HepG2 (cell line): ENCODE measurements at regions not wholly inside any gene's neighbourhood (a gene's known extent, or its start where the extent isn't known, plus 50 kb on each side); places are given as distances from the start of the nearest gene placed in this dataset.

Source experiments
- ATAC-seq: fragments of 200-7000 bp; cut with Tn5 transposase; 3 replicates; pipeline ENCODE4 v1.9.1; 2020; ENCODE audit warnings: mild to moderate bottlenecking, moderate library complexity
- BruUV-seq: library from RNA; stranded (reverse); fragments of 400-500 nt; replicated peaks from 2 replicates; lab custom pipeline; 2021; lab: Mats Ljungman, UMichigan
- CTCF ChIA-PET: fragments of 300-600 bp; formaldehyde crosslinking; extraction: SDS; loops from one replicate; lab custom pipeline; 2021; ENCODE audit warnings: low total read pairs, inconsistent platforms, low intra/inter-chr PET ratio; lab: Yijun Ruan, JAX
- POLR2A ChIA-PET: fragments of 350-600 bp; sonication (Branson Sonifier 250); formaldehyde crosslinking; loops from one replicate; lab custom pipeline; 2020; ENCODE audit warnings: antibody characterized with exemption, inconsistent platforms; lab: Yijun Ruan, JAX
- DNase-seq: peaks from one replicate; pipeline ENCODE4 v3.0.0-alpha.2; 2015; ENCODE audit warnings: low spot score
- FAIRE-seq: peaks from 3 replicates; lab custom pipeline; 2011; peaks lifted over from hg19 to GRCh38; lab: Jason Lieb, UNC
- H2AFZ ChIP-seq: one replicate; pipeline ENCODE4 v1.6.1; 2011; ENCODE audit warnings: low read length, inconsistent platforms
- H3K27ac ChIP-seq: fragments of 300-600 bp; 3 replicates; pipeline ENCODE4 v1.8.0; 2011; ENCODE audit warnings: mixed run types, mild to moderate bottlenecking, mixed read lengths, low read length, inconsistent platforms; ENCODE audit not compliant: insufficient read depth; ENCODE audit errors: extremely low read length
- H3K27me3 ChIP-seq, 2 experiments: fragments of 200-600 bp in 1 of 2; 2 replicates in 1 of 2; 3 replicates in 1 of 2; pipeline versions ENCODE4 v1.6.0 to v1.8.0; 2011; ENCODE audit warnings: low read length in 2 of 2, mild to moderate bottlenecking in 2 of 2, moderate library complexity in 2 of 2, inconsistent platforms in 1 of 2; ENCODE audit not compliant: insufficient read depth in 2 of 2, control insufficient read depth in 1 of 2
- H3K36me3 ChIP-seq, 2 experiments: fragments of 200-600 bp in 1 of 2; replicated peaks in 1 of 2; 2 replicates in 1 of 2; 3 replicates in 1 of 2; pipeline versions ENCODE4 v1.5.1 to v1.8.0; 2011; ENCODE audit warnings: low read length in 2 of 2, inconsistent platforms in 1 of 2; ENCODE audit not compliant: insufficient read depth in 2 of 2, control insufficient read depth in 1 of 2
- H3K4me1 ChIP-seq: 2 replicates; pipeline ENCODE4 v1.5.1; 2012; ENCODE audit warnings: low read length, inconsistent platforms; ENCODE audit not compliant: insufficient read depth
- H3K4me2 ChIP-seq: 2 replicates; pipeline ENCODE4 v1.6.0; 2011; ENCODE audit warnings: low read depth, low read length, inconsistent platforms
- H3K4me3 ChIP-seq, 3 experiments: fragments of 200-600 bp in 1 of 3; sonication (generic), shearing (Covaris generic) in 1 of 3; replicated peaks in 1 of 3; 2 replicates each; pipeline ENCODE4 v1.5.1; 2011 to 2016; ENCODE audit warnings: low read length in 3 of 3, inconsistent platforms in 2 of 3, low read depth in 2 of 3, mild to moderate bottlenecking in 2 of 3, control low read depth in 1 of 3, mixed read lengths in 1 of 3; ENCODE audit not compliant: insufficient read depth in 1 of 3
- H3K79me2 ChIP-seq: one replicate; pipeline ENCODE4 v1.6.1; 2011; ENCODE audit warnings: low read length, inconsistent platforms; ENCODE audit not compliant: insufficient read depth
- H3K9ac ChIP-seq: 2 replicates; pipeline ENCODE4 v1.6.0; 2011; ENCODE audit warnings: mild to moderate bottlenecking, low read depth, low read length, inconsistent platforms; ENCODE audit not compliant: insufficient read depth
- H3K9me3 ChIP-seq: 2 replicates; pipeline ENCODE4 v1.5.1; 2012; ENCODE audit warnings: mild to moderate bottlenecking, low read length
- H4K20me1 ChIP-seq: 2 replicates; pipeline ENCODE4 v1.6.0; 2011; ENCODE audit warnings: inconsistent platforms, mild to moderate bottlenecking, low read length, moderate library complexity; ENCODE audit not compliant: insufficient read depth
- AHR ChIP-seq: IDR thresholded peaks from 2 replicates; pipeline ENCODE4 v1.6.1; 2018; ENCODE audit warnings: missing genetic modification reagents, missing compliant biosample characterization
- CSRNP1 ChIP-seq: sonication (generic); formaldehyde crosslinking; IDR thresholded peaks from 2 replicates; pipeline ENCODE4 v1.8.1; 2023; ENCODE audit warnings: mild to moderate bottlenecking, missing genetic modification reagents
- GATA4 ChIP-seq: sonication (generic); IDR thresholded peaks from 2 replicates; pipeline ENCODE4 v1.6.1; 2016; ENCODE audit warnings: antibody characterized with exemption, low read depth, borderline replicate concordance
- KDM2A ChIP-seq: sonication (generic); formaldehyde crosslinking; IDR thresholded peaks from 2 replicates; pipeline ENCODE4 v1.4.0; 2020; ENCODE audit warnings: low read depth, missing genetic modification reagents, borderline replicate concordance
- SP5 ChIP-seq: IDR thresholded peaks from 2 replicates; pipeline ENCODE4 v1.6.1; 2016; ENCODE audit warnings: low read depth, borderline replicate concordance
- TOE1 ChIP-seq: sonication (generic); formaldehyde crosslinking; IDR thresholded peaks from 2 replicates; pipeline ENCODE4 v1.4.0; 2020; ENCODE audit warnings: mild to moderate bottlenecking, missing genetic modification reagents
- ZNF260 ChIP-seq: sonication (generic); formaldehyde crosslinking; IDR thresholded peaks from 2 replicates; pipeline ENCODE4 v1.4.0; 2020; ENCODE audit warnings: missing genetic modification reagents, low read depth, mild to moderate bottlenecking, borderline replicate concordance
- ZNF329 ChIP-seq: sonication (generic); formaldehyde crosslinking; IDR thresholded peaks from 2 replicates; pipeline ENCODE4 v1.9.0; 2021; ENCODE audit warnings: low read depth, mild to moderate bottlenecking, missing genetic modification reagents
- ZNF607 ChIP-seq: sonication (generic); formaldehyde crosslinking; IDR thresholded peaks from 2 replicates; pipeline ENCODE4 v1.5.1; 2020; ENCODE audit warnings: missing genetic modification reagents, mild to moderate bottlenecking, borderline replicate concordance
- ZNF616 ChIP-seq: sonication (generic); formaldehyde crosslinking; IDR thresholded peaks from 2 replicates; pipeline ENCODE4 v1.5.0; 2020; ENCODE audit warnings: low read depth, mild to moderate bottlenecking, missing genetic modification reagents
- ZNF710 ChIP-seq: sonication (generic); formaldehyde crosslinking; IDR thresholded peaks from 2 replicates; pipeline ENCODE4 v1.5.0; 2020; ENCODE audit warnings: mild to moderate bottlenecking, missing genetic modification reagents, borderline replicate concordance
- ZNF784 ChIP-seq: sonication (generic); formaldehyde crosslinking; IDR thresholded peaks from 2 replicates; pipeline ENCODE4 v1.5.1; 2020; ENCODE audit warnings: missing genetic modification reagents, mild to moderate bottlenecking, borderline replicate concordance
- WGBS: methylation state at CpG from one replicate; pipeline ENCODE4 v1.1.6; 2017; ENCODE audit warnings: low lambda C conversion rate; 5-methylcytosine and 5-hydroxymethylcytosine counted together
- in situ Hi-C: cut with HindIII; loops from 2 replicates; pipeline ENCODE4 v1.10.0; 2017; ENCODE audit warnings: low pct_unique_long_range_greater_than_20kb; ENCODE audit not compliant: extremely low pct_ligation_motif_present
- intact Hi-C: fragments of 100-400 bp; cut with micrococcal nuclease; formaldehyde crosslinking; loops from one replicate; pipeline ENCODE4 v1.10.0; 2022; ENCODE audit not compliant: unreplicated experiment
- TF ChIP-seq, protein P1 (sequence below): fragments of 450-650 bp; IDR thresholded peaks from 2 replicates; pipeline ENCODE4 v1.6.1; 2017
- TF ChIP-seq, protein P2 (sequence below): sonication (generic); formaldehyde crosslinking; conservative IDR thresholded peaks from 2 replicates; pipeline ENCODE4 v1.8.0; 2022; ENCODE audit warnings: low read depth, missing genetic modification reagents
- TF ChIP-seq, protein P3 (sequence below): sonication (generic); formaldehyde crosslinking; IDR thresholded peaks from 2 replicates; pipeline ENCODE4 v1.5.0; 2020; ENCODE audit warnings: mild to moderate bottlenecking, missing genetic modification reagents

DNA sequence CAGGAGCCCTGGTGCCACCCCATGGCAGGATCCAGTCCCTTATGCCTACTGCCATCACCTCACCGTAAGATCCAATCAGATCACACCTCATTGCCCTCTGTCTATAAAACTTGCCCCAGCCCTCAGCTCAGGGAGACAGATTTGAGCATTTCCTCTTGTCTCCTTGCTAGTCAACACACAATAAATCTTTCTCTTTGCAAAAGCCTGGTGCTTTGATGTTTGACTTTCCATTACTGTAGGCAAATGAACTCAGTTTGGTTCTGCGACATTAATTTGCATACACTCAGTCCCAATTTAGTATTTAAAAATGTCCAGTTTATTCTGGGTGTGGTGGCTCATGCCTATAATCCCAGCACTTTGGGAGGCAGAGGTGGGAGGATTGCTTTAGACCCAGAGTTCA, 188.4 kb downstream of the AEBP2 start:
- Histone ChIP-seq H3K4me1 (no peaks in the 10 kb centered on the region), H3K4me2 (no peak overlapping the region), H3K27ac (no peak overlapping the region), H4K20me1 (no peaks in the 10 kb centered on the region), H3K36me3 (no peaks in the 10 kb centered on the region), H3K9me3 (no peaks in the 10 kb centered on the region), H3K27me3 (no peaks in the 10 kb centered on the region; a peak in 1 of 5 replicates), H3K4me3 (no peak overlapping the region), H2AFZ (no peak overlapping the region), H3K9ac (no peak overlapping the region), H3K79me2 (no peaks in the 10 kb centered on the region)
- ATAC-seq (no peak), DNase-seq (no peak), FAIRE-seq (no peak)
- POLR2A ChIA-PET = no interaction called here
- no TSS peak for BruUV-seq
- 18% methylated on average over 2 of the region's 2 CpGs for WGBS
- in situ Hi-C loops (no loop called here), intact Hi-C loops (no loop called here)
- CTCF ChIA-PET = no interaction called here
- TF ChIP-seq ZNF784 (no peak), ZNF607 (CRISPR knock-in tag) (no peak), AHR (CRISPR knock-in tag) (no peak), ZNF616 (no peak), KDM2A (CRISPR knock-in tag) (no peak), SP5 (CRISPR knock-in tag) (no peak), ZNF329 (CRISPR knock-in tag) (no peak), TOE1 (CRISPR knock-in tag) (no peak), ZNF260 (CRISPR knock-in tag) (no peak), GATA4 (no peak), CSRNP1 (CRISPR knock-in tag) (no peak), ZNF710 (no peak)
- TF ChIP-seq, protein P1, sequence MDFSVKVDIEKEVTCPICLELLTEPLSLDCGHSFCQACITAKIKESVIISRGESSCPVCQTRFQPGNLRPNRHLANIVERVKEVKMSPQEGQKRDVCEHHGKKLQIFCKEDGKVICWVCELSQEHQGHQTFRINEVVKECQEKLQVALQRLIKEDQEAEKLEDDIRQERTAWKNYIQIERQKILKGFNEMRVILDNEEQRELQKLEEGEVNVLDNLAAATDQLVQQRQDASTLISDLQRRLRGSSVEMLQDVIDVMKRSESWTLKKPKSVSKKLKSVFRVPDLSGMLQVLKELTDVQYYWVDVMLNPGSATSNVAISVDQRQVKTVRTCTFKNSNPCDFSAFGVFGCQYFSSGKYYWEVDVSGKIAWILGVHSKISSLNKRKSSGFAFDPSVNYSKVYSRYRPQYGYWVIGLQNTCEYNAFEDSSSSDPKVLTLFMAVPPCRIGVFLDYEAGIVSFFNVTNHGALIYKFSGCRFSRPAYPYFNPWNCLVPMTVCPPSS = no peak
- TF ChIP-seq, protein P2, sequence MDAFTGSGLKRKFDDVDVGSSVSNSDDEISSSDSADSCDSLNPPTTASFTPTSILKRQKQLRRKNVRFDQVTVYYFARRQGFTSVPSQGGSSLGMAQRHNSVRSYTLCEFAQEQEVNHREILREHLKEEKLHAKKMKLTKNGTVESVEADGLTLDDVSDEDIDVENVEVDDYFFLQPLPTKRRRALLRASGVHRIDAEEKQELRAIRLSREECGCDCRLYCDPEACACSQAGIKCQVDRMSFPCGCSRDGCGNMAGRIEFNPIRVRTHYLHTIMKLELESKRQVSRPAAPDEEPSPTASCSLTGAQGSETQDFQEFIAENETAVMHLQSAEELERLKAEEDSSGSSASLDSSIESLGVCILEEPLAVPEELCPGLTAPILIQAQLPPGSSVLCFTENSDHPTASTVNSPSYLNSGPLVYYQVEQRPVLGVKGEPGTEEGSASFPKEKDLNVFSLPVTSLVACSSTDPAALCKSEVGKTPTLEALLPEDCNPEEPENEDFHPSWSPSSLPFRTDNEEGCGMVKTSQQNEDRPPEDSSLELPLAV (CRISPR knock-in tag) = no peak
- TF ChIP-seq, protein P3, sequence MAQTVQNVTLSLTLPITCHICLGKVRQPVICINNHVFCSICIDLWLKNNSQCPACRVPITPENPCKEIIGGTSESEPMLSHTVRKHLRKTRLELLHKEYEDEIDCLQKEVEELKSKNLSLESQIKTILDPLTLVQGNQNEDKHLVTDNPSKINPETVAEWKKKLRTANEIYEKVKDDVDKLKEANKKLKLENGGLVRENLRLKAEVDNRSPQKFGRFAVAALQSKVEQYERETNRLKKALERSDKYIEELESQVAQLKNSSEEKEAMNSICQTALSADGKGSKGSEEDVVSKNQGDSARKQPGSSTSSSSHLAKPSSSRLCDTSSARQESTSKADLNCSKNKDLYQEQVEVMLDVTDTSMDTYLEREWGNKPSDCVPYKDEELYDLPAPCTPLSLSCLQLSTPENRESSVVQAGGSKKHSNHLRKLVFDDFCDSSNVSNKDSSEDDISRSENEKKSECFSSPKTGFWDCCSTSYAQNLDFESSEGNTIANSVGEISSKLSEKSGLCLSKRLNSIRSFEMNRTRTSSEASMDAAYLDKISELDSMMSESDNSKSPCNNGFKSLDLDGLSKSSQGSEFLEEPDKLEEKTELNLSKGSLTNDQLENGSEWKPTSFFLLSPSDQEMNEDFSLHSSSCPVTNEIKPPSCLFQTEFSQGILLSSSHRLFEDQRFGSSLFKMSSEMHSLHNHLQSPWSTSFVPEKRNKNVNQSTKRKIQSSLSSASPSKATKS (CRISPR knock-in tag) = no peak
